Hepatocyte (in vitro differentiated cells): ENCODE measurements at regions not wholly inside any gene's neighbourhood (a gene's known extent, or its start where the extent isn't known, plus 50 kb on each side); places are given as distances from the start of the nearest gene placed in this dataset.

Source experiments
- DNase-seq: peaks from one replicate; pipeline ENCODE4 v3.0.0-alpha.2; 2016; ENCODE audit warnings: low spot score
- H2AFZ ChIP-seq: fragments of 200-600 bp; sonication (generic); 2 replicates; pipeline ENCODE4 v1.6.0; 2016; ENCODE audit warnings: antibody characterized with exemption, mild to moderate bottlenecking
- H3K27ac ChIP-seq: fragments of 200-600 bp; sonication (generic); 2 replicates; pipeline ENCODE4 v1.5.1; 2016; ENCODE audit warnings: mild to moderate bottlenecking
- H3K27me3 ChIP-seq: fragments of 200-600 bp; sonication (generic); 2 replicates; pipeline ENCODE4 v1.6.1; 2016
- H3K36me3 ChIP-seq: fragments of 200-600 bp; sonication (generic); replicated peaks from 2 replicates; pipeline ENCODE4 v1.5.1; 2016; ENCODE audit warnings: low read depth; ENCODE audit not compliant: insufficient read depth
- H3K4me1 ChIP-seq: fragments of 200-600 bp; sonication (generic); 2 replicates; pipeline ENCODE4 v1.5.1; 2016; ENCODE audit warnings: mild to moderate bottlenecking, moderate library complexity; ENCODE audit not compliant: insufficient read depth
- H3K4me2 ChIP-seq: fragments of 200-600 bp; sonication (generic); 2 replicates; pipeline ENCODE4 v1.6.0; 2016
- H3K4me3 ChIP-seq: fragments of 200-600 bp; sonication (generic); 2 replicates; pipeline ENCODE4 v1.5.1; 2016; ENCODE audit warnings: mild to moderate bottlenecking
- H3K79me2 ChIP-seq: fragments of 200-600 bp; sonication (generic); 2 replicates; pipeline ENCODE4 v1.6.0; 2017; ENCODE audit warnings: mild to moderate bottlenecking
- H3K9me2 ChIP-seq: fragments of 200-600 bp; sonication (generic); replicated peaks from 2 replicates; pipeline ENCODE4 v1.6.0; 2017; ENCODE audit warnings: mild to moderate bottlenecking; ENCODE audit not compliant: insufficient read depth
- H3K9me3 ChIP-seq: fragments of 200-600 bp; sonication (generic); 2 replicates; pipeline ENCODE4 v1.5.1; 2016; ENCODE audit warnings: low read depth, mild to moderate bottlenecking
- H4K20me1 ChIP-seq: fragments of 200-600 bp; sonication (generic); 2 replicates; pipeline ENCODE4 v1.6.0; 2016; ENCODE audit warnings: mild to moderate bottlenecking; ENCODE audit not compliant: insufficient read depth, poor library complexity, severe bottlenecking
- CTCF ChIP-seq: fragments of 200-600 bp; sonication (generic); IDR thresholded peaks from 2 replicates; pipeline ENCODE4 v1.5.1; 2016; ENCODE audit warnings: antibody characterized with exemption, mild to moderate bottlenecking; ENCODE audit not compliant: poor library complexity
- EZH2 ChIP-seq: fragments of 200-600 bp; sonication (generic); IDR thresholded peaks from 2 replicates; pipeline ENCODE4 v1.6.1; 2016; ENCODE audit warnings: antibody characterized with exemption, mild to moderate bottlenecking, borderline replicate concordance
- EZH2phosphoT487 ChIP-seq: fragments of 200-600 bp; sonication (generic); IDR thresholded peaks from one replicate; pipeline ENCODE4 v1.6.1; 2018; ENCODE audit warnings: antibody characterized with exemption, mild to moderate bottlenecking, low read depth, moderate library complexity; ENCODE audit not compliant: unreplicated experiment, severe bottlenecking
- WGBS: methylation state at CpG from one replicate; pipeline ENCODE4 v1.1.6; 2016; ENCODE audit warnings: low lambda C conversion rate; ENCODE audit errors: missing lambda C conversion rate; 5-methylcytosine and 5-hydroxymethylcytosine counted together

- WGBS = 100% methylated on average over 1 of the region's 1 CpG
These were observed 934.9 kb upstream of the AUTS2 start for GRCh38 chr7:68663392-68663791.

GRCh38 chr7:68671046-68671445 lies 927.2 kb upstream of the AUTS2 start:
- TF ChIP-seq EZH2 (no peak), EZH2phosphoT487 (no peak), CTCF (no peak)
- no peaks in the 10 kb centered on the region for H3K79me2 ChIP-seq
- DNase-seq = no peak
- H3K4me3 ChIP-seq = no peak overlapping the region
- H2AFZ ChIP-seq = no peak overlapping the region
- H3K27ac ChIP-seq = no peak overlapping the region
- H3K9me2 ChIP-seq = no peaks in the 10 kb centered on the region
- WGBS = 92% methylated on average over 2 of the region's 2 CpGs
- no peaks in the 10 kb centered on the region for H3K36me3 ChIP-seq
- H3K27me3 ChIP-seq = no peaks in the 10 kb centered on the region
- no peaks in the 10 kb centered on the region for H3K4me1 ChIP-seq
- no peak overlapping the region for H3K4me2 ChIP-seq
- no peaks in the 10 kb centered on the region for H3K9me3 ChIP-seq
- H4K20me1 ChIP-seq = no peaks in the 10 kb centered on the region

More at GRCh38 chr7:68663392-68663791, 934.9 kb upstream of the AUTS2 start:
- Histone ChIP-seq H3K36me3 (no peaks in the 10 kb centered on the region), H3K9me2 (no peaks in the 10 kb centered on the region), H3K4me1 (peaks cover 6% of the 10 kb centered on the region), H3K27ac (no peak overlapping the region), H3K79me2 (no peaks in the 10 kb centered on the region), H3K4me3 (no peak overlapping the region), H2AFZ (no peak overlapping the region), H3K27me3 (no peaks in the 10 kb centered on the region), H3K9me3 (no peaks in the 10 kb centered on the region), H4K20me1 (no peaks in the 10 kb centered on the region), H3K4me2 (no peak overlapping the region)
- TF ChIP-seq EZH2phosphoT487 (no peak), CTCF (no peak), EZH2 (no peak)
- no peak for DNase-seq

DNA sequence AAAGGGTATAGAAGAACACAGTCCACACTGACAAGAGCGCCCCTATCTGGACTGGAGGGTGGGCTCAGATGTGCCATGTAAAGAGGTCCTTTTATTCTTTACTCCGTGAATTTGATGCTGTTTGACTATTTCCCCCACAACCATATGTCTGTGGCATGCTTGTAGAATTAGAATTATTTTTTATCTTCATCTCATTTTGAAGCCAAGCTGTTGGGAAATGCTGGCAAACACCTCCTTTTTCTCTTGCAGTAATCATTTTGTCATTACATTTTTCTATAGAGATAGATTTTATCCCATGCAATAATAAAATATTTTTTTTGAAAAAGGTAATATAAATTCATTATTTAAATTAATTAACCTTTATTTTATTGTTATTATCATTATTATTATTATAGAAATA lies 926.6 kb upstream of the AUTS2 start:
- Histone ChIP-seq H2AFZ (no peak overlapping the region), H3K36me3 (no peaks in the 10 kb centered on the region), H3K79me2 (no peaks in the 10 kb centered on the region), H3K4me3 (no peak overlapping the region), H3K4me2 (no peak overlapping the region), H4K20me1 (no peaks in the 10 kb centered on the region), H3K9me3 (no peaks in the 10 kb centered on the region), H3K4me1 (no peaks in the 10 kb centered on the region), H3K27me3 (no peaks in the 10 kb centered on the region), H3K27ac (no peak overlapping the region), H3K9me2 (no peaks in the 10 kb centered on the region)
- 98% methylated on average over 2 of the region's 2 CpGs for WGBS
- TF ChIP-seq CTCF (no peak), EZH2 (no peak)
- no peak for DNase-seq

DNA sequence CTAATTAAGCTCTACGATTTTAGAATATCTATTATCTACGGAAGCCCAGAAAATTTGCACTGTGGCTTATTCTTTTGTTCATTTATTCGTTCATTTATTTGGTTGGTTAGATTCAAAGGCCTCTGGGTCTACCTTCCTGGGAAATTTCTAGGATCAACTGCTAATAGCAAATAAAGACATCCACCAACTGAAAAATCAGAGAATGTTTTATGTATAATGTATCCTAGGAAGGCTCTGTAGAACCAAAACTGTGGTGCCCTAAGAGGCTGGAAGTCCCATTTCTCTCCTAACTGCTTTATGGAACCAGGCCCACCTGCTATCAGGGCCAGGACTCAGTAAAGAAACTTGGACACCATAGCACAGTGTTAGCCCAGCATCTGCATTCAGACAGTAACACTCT lies 923.4 kb upstream of the AUTS2 start:
- WGBS = 89% methylated on average over 3 of the region's 3 CpGs
- no peaks in the 10 kb centered on the region for H3K36me3 ChIP-seq
- H3K4me2 ChIP-seq = no peak overlapping the region
- H3K9me3 ChIP-seq = no peaks in the 10 kb centered on the region
- TF ChIP-seq CTCF (no peak), EZH2 (no peak), EZH2phosphoT487 (no peak)
- no peak overlapping the region for H3K27ac ChIP-seq
- H3K27me3 ChIP-seq = no peaks in the 10 kb centered on the region
- no peak overlapping the region for H2AFZ ChIP-seq
- H3K9me2 ChIP-seq = no peaks in the 10 kb centered on the region
- H3K4me3 ChIP-seq = no peak overlapping the region
- no peaks in the 10 kb centered on the region for H3K79me2 ChIP-seq
- H3K4me1 ChIP-seq = no peaks in the 10 kb centered on the region
- no peak for DNase-seq
- no peaks in the 10 kb centered on the region for H4K20me1 ChIP-seq
